ENCODE measurements at regions not wholly inside any gene's neighbourhood (a gene's known extent, or its start where the extent isn't known, plus 50 kb on each side); places are given as distances from the start of the nearest gene placed in this dataset.

DNA sequence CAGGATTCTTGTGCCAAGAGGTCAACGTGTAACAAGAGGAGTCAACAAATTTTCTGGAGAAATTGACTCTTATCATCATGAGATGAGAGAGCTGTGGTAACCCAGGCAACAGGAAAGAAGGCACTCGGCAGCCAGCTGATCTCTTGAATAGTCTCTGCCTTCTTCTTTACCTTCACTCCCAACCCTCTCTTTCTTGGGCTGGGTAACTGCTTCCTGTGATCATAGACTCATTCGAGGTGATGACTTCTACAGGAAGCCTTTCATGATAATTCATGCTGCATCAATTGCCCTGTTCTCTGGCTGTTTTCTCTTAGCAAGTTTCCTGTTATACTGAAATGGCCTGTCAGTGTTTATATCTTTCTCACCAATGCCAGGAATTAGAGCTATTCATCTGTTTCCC lies 70.8 kb upstream of the FSTL5 start:
- no peak overlapping the region for H2BK5ac ChIP-seq (ENCODE audit: low read depth, low read length)
- no peaks in the 10 kb centered on the region for H3K36me3 ChIP-seq (ENCODE audit: control insufficient read depth in 2 of 4, insufficient read depth in 4 of 4, low read length in 3 of 4)
- H3K27me3 ChIP-seq (replicated peaks in 1 of 4; ENCODE audit: control insufficient read depth in 3 of 4, extremely low read depth in 1 of 4, insufficient read depth in 3 of 4, low read length in 3 of 4) = no peaks in the 10 kb centered on the region
- no peak overlapping the region for H2AK5ac ChIP-seq (ENCODE audit: low read depth, low read length)
- CTCF ChIA-PET (ENCODE audit: partially characterized antibody) = interaction anchor here (0.6 to 1.3 kb wide), 2 partner anchors 87 to 349 kb away, joined by 3 read pairs; no protein-coding TSS in a partner anchor
- H2BK20ac ChIP-seq (ENCODE audit: low read length) = no peak overlapping the region
- no peak overlapping the region for H4K91ac ChIP-seq (replicated peaks; ENCODE audit: insufficient read length, low read length)
- no peak overlapping the region for H3K14ac ChIP-seq (ENCODE audit: insufficient read length)
- 86% methylated on average over 3 of the region's 3 CpGs; no CpG with 5 or more reads in 1 of the 2 experiments for WGBS, 2 experiments (ENCODE audit: extremely low coverage in 1 of 2, insufficient coverage in 1 of 2, insufficient read length in 1 of 2, insufficient replicate concordance in 2 of 2, low coverage in 1 of 2, low lambda C conversion rate in 2 of 2, missing lambda C conversion rate in 1 of 2)
- POLR2A ChIA-PET (ENCODE audit: partially characterized antibody) = no interaction called here
- no peaks in the 10 kb centered on the region for H3K9me3 ChIP-seq (ENCODE audit: insufficient read depth in 2 of 2, low read depth in 1 of 2, low read length in 1 of 2)
- H3K79me2 ChIP-seq (ENCODE audit: control insufficient read depth in 1 of 2, insufficient read depth in 2 of 2, low read length in 2 of 2) = no peaks in the 10 kb centered on the region
- no peak overlapping the region for H2AFZ ChIP-seq (ENCODE audit: low read length)
- no peak overlapping the region for H3K56ac ChIP-seq (replicated peaks; ENCODE audit: insufficient read length, low read depth, low read length)
- DNase-seq (ENCODE audit: low read depth in 1 of 2, low spot score in 2 of 2) (no peak), FAIRE-seq (no peak)
- no peak overlapping the region for H4K8ac ChIP-seq (ENCODE audit: extremely low read depth, insufficient read depth, low read length)
- H3K27ac ChIP-seq (ENCODE audit: low read depth, low read length) = no peak overlapping the region
- no peak for TF ChIP-seq HDAC6 (IDR thresholded peaks at IDR 0.05; ENCODE audit: low read depth, low read length)
- TF ChIP-seq PHF8 (conservative IDR thresholded peaks at IDR 0.05; ENCODE audit: low read depth, low read length) = no peak
- TF ChIP-seq SP2 (IDR thresholded peaks at IDR 0.05; ENCODE audit: low read length) = no peak
- TF ChIP-seq, protein P1, sequence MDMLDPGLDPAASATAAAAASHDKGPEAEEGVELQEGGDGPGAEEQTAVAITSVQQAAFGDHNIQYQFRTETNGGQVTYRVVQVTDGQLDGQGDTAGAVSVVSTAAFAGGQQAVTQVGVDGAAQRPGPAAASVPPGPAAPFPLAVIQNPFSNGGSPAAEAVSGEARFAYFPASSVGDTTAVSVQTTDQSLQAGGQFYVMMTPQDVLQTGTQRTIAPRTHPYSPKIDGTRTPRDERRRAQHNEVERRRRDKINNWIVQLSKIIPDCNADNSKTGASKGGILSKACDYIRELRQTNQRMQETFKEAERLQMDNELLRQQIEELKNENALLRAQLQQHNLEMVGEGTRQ (IDR thresholded peaks at IDR 0.05; ENCODE audit: low read length) = no peak
- TF ChIP-seq CHD2 (IDR thresholded peaks at IDR 0.05; ENCODE audit: low read length) = no peak
- no peak for TF ChIP-seq JUND (IDR thresholded peaks at IDR 0.05; ENCODE audit: low read length)
- TF ChIP-seq SIN3A (conservative IDR thresholded peaks at IDR 0.05 in 1 of 2, IDR thresholded peaks at IDR 0.05 in 1 of 2; ENCODE audit: low read depth in 1 of 2, low read length in 2 of 2) = no peak
- TF ChIP-seq BCL11A (IDR thresholded peaks at IDR 0.05; ENCODE audit: low read depth in 2 of 2, low read length in 2 of 2) = no peak
- no peak for TF ChIP-seq TEAD4 (IDR thresholded peaks at IDR 0.05; ENCODE audit: low read depth, low read length)
- no peak for TF ChIP-seq SUZ12 (IDR thresholded peaks at IDR 0.05; ENCODE audit: low read length)
- H4K20me1 ChIP-seq (replicated peaks in 1 of 2; ENCODE audit: control insufficient read depth in 1 of 2, insufficient read depth in 2 of 2, low read length in 2 of 2) = no peaks in the 10 kb centered on the region
- no peak overlapping the region for H3K18ac ChIP-seq (ENCODE audit: extremely low read depth, low read length)
- H3K23ac ChIP-seq (ENCODE audit: insufficient read length) = no peak overlapping the region
- H2BK15ac ChIP-seq (ENCODE audit: low read length) = no peak overlapping the region
- no peak overlapping the region for H3K4me3 ChIP-seq (ENCODE audit: extremely low read depth in 1 of 4, insufficient read depth in 2 of 4, low read depth in 3 of 4, low read length in 4 of 4)
- no peak overlapping the region for H3K4ac ChIP-seq (replicated peaks; ENCODE audit: insufficient read length, low read depth, low read length)
- H3K4me2 ChIP-seq (ENCODE audit: insufficient read depth in 1 of 2, low read depth in 2 of 2, low read length in 2 of 2) = no peak overlapping the region
- no peak overlapping the region for H2BK12ac ChIP-seq (ENCODE audit: low read depth, low read length)
- no peak overlapping the region for H2BK120ac ChIP-seq (replicated peaks; ENCODE audit: low read depth, low read length)
- no peak overlapping the region for H3K9ac ChIP-seq (replicated peaks in 1 of 4; ENCODE audit: extremely low read depth in 1 of 4, low read depth in 3 of 4, low read length in 3 of 4)
- no peaks in the 10 kb centered on the region for H3K23me2 ChIP-seq (ENCODE audit: low read depth, low read length)
- H3K79me1 ChIP-seq (ENCODE audit: low read depth, low read length) = no peaks in the 10 kb centered on the region
- no peak overlapping the region for H4K5ac ChIP-seq (ENCODE audit: insufficient read length, low read depth, low read length)
- no peaks in the 10 kb centered on the region for H3K4me1 ChIP-seq (replicated peaks in 1 of 4; ENCODE audit: control insufficient read depth in 3 of 4, insufficient read depth in 4 of 4, low read length in 3 of 4)

Data from H1 (cell line).